Trophoblast cell (in vitro differentiated cells and primary cell): ENCODE measurements at regions not wholly inside any gene's neighbourhood (a gene's known extent, or its start where the extent isn't known, plus 50 kb on each side); places are given as distances from the start of the nearest gene placed in this dataset.

Source experiments
- DNase-seq, 2 donors: peaks; one replicate each; pipeline ENCODE4 v3.0.0-alpha.2; 2016
- H2AFZ ChIP-seq: 2 replicates; pipeline ENCODE4 v1.6.1; 2013; ENCODE audit warnings: low read length, moderate library complexity, mild to moderate bottlenecking; ENCODE audit not compliant: insufficient read depth, poor library complexity
- H2AK5ac ChIP-seq: 2 replicates; pipeline ENCODE4 v1.6.1; 2013; ENCODE audit warnings: mild to moderate bottlenecking, low read length
- H2BK120ac ChIP-seq: 2 replicates; pipeline ENCODE4 v1.6.1; 2013; ENCODE audit warnings: low read length, mild to moderate bottlenecking, moderate library complexity; ENCODE audit not compliant: insufficient read depth, poor library complexity
- H2BK12ac ChIP-seq: 2 replicates; pipeline ENCODE4 v1.6.1; 2013; ENCODE audit warnings: mild to moderate bottlenecking, low read length, moderate library complexity
- H2BK5ac ChIP-seq: 2 replicates; pipeline ENCODE4 v1.6.1; 2013; ENCODE audit warnings: low read length, low read depth, moderate library complexity, mild to moderate bottlenecking; ENCODE audit not compliant: poor library complexity
- H3K14ac ChIP-seq: 2 replicates; pipeline ENCODE4 v1.6.1; 2013; ENCODE audit warnings: mild to moderate bottlenecking, low read length
- H3K18ac ChIP-seq: 2 replicates; pipeline ENCODE4 v1.6.1; 2013; ENCODE audit warnings: mild to moderate bottlenecking, low read length
- H3K23ac ChIP-seq: 2 replicates; pipeline ENCODE4 v1.6.1; 2013; ENCODE audit warnings: low read length
- H3K27ac ChIP-seq: 2 replicates; pipeline ENCODE4 v1.5.1; 2013; ENCODE audit warnings: low read depth, mild to moderate bottlenecking, inconsistent platforms, low read length, moderate library complexity
- H3K27me3 ChIP-seq: 2 replicates; pipeline ENCODE4 v1.6.1; 2013; ENCODE audit warnings: inconsistent platforms, mild to moderate bottlenecking, low read length, moderate library complexity; ENCODE audit not compliant: insufficient read depth
- H3K36me3 ChIP-seq, 2 experiments: 1 replicate in 1 of 2; 2 replicates in 1 of 2; pipeline ENCODE4 v1.6.1; 2013; ENCODE audit warnings: low read length in 2 of 2, mild to moderate bottlenecking in 2 of 2, moderate library complexity in 1 of 2; ENCODE audit not compliant: insufficient read depth in 2 of 2, control insufficient read depth in 1 of 2
- H3K4ac ChIP-seq: 2 replicates; pipeline ENCODE4 v1.6.1; 2013; ENCODE audit warnings: low read depth, mild to moderate bottlenecking, low read length, moderate library complexity
- H3K4me1 ChIP-seq, 2 experiments: 1 replicate in 1 of 2; 2 replicates in 1 of 2; pipeline ENCODE4 v1.6.1; 2013; ENCODE audit warnings: low read length in 2 of 2, mild to moderate bottlenecking in 2 of 2, moderate library complexity in 1 of 2; ENCODE audit not compliant: insufficient read depth in 2 of 2, control insufficient read depth in 1 of 2
- H3K4me2 ChIP-seq: 2 replicates; pipeline ENCODE4 v1.6.1; 2013; ENCODE audit warnings: inconsistent platforms, mild to moderate bottlenecking, low read length, moderate library complexity
- H3K4me3 ChIP-seq: 2 replicates; pipeline ENCODE4 v1.5.1; 2013; ENCODE audit warnings: mild to moderate bottlenecking, low read depth, low read length, inconsistent platforms
- H3K79me1 ChIP-seq: one replicate; pipeline ENCODE4 v1.6.1; 2013; ENCODE audit warnings: low read length
- H3K79me2 ChIP-seq: 2 replicates; pipeline ENCODE4 v1.6.1; 2013; ENCODE audit warnings: low read length, mild to moderate bottlenecking; ENCODE audit not compliant: control insufficient read depth, insufficient read depth, poor library complexity
- H3K9ac ChIP-seq: 2 replicates; pipeline ENCODE4 v1.6.1; 2013; ENCODE audit warnings: mild to moderate bottlenecking, low read length
- H3K9me3 ChIP-seq: 2 replicates; pipeline ENCODE4 v1.6.1; 2013; ENCODE audit warnings: low read depth, mild to moderate bottlenecking, control low read depth, inconsistent platforms, low read length; ENCODE audit not compliant: insufficient read depth
- H4K12ac ChIP-seq: 2 replicates; pipeline ENCODE4 v1.6.1; 2013; ENCODE audit warnings: low read depth, mild to moderate bottlenecking, low read length, moderate library complexity
- H4K8ac ChIP-seq: 2 replicates; pipeline ENCODE4 v1.6.1; 2013; ENCODE audit warnings: low read depth, mild to moderate bottlenecking, low read length, moderate library complexity
- H4K91ac ChIP-seq: one replicate; pipeline ENCODE4 v1.6.1; 2013; ENCODE audit warnings: low read depth, mild to moderate bottlenecking, low read length, moderate library complexity
- WGBS: extraction: QIAGEN DNeasy Blood & Tissue Kit; methylation state at CpG from one replicate; pipeline ENCODE4 v1.1.7; 2013; ENCODE audit warnings: missing lambda C conversion rate; ENCODE audit not compliant: insufficient read length, insufficient coverage; ENCODE audit errors: extremely low coverage; 5-methylcytosine and 5-hydroxymethylcytosine counted together

- H2AK5ac ChIP-seq: no peak overlapping the region
- no peak overlapping the region for H4K91ac ChIP-seq
- H3K79me1 ChIP-seq: no peaks in the 10 kb centered on the region
- DNase-seq: peak in 1 of 2 donors; percentile 37
- H3K79me2 ChIP-seq: no peaks in the 10 kb centered on the region
- no peak overlapping the region for H3K23ac ChIP-seq
- H3K36me3 ChIP-seq: no peaks in the 10 kb centered on the region
- no peaks in the 10 kb centered on the region for H3K27me3 ChIP-seq
- no peak overlapping the region for H3K18ac ChIP-seq
- no peak overlapping the region for H2BK5ac ChIP-seq
- H3K4ac ChIP-seq: no peak overlapping the region
- no peak overlapping the region for H3K27ac ChIP-seq
- no peak overlapping the region for H2BK12ac ChIP-seq
- no peak overlapping the region for H2BK120ac ChIP-seq
- no peaks in the 10 kb centered on the region for H3K4me1 ChIP-seq
- H4K12ac ChIP-seq: no peak overlapping the region
- no peak overlapping the region for H2AFZ ChIP-seq
- no peaks in the 10 kb centered on the region for H3K9me3 ChIP-seq
- no peak overlapping the region for H3K4me3 ChIP-seq
- H3K14ac ChIP-seq: no peak overlapping the region
- no peak overlapping the region for H4K8ac ChIP-seq
- whole genome bisulfite sequencing: no CpG with 5 or more reads among the region's 3 CpGs
- no peak overlapping the region for H3K4me2 ChIP-seq
- no peak overlapping the region for H3K9ac ChIP-seq
These were observed 216.8 kb downstream of the RPLP1 start for GRCh38 chr15:69669446-69669845.

GRCh38 chr15:69673291-69673881, 220.8 kb downstream of the RPLP1 start:
- no CpG with 5 or more reads among the region's 11 CpGs for WGBS
- no peak overlapping the region for H4K91ac ChIP-seq
- H3K14ac ChIP-seq: no peak overlapping the region
- DNase-seq: no peak
- no peak overlapping the region for H4K12ac ChIP-seq
- H2AFZ ChIP-seq: no peak overlapping the region
- no peaks in the 10 kb centered on the region for H3K79me2 ChIP-seq
- no peaks in the 10 kb centered on the region for H3K79me1 ChIP-seq
- no peaks in the 10 kb centered on the region for H3K27me3 ChIP-seq
- no peak overlapping the region for H2BK120ac ChIP-seq
- H3K18ac ChIP-seq: no peak overlapping the region
- H3K4me1 ChIP-seq: no peaks in the 10 kb centered on the region
- H3K4ac ChIP-seq: no peak overlapping the region
- H2AK5ac ChIP-seq: no peak overlapping the region
- H4K8ac ChIP-seq: no peak overlapping the region
- no peak overlapping the region for H3K27ac ChIP-seq
- H2BK5ac ChIP-seq: no peak overlapping the region
- no peak overlapping the region for H2BK12ac ChIP-seq
- H3K23ac ChIP-seq: no peak overlapping the region
- H3K4me3 ChIP-seq: no peak overlapping the region
- H3K9ac ChIP-seq: no peak overlapping the region
- no peaks in the 10 kb centered on the region for H3K36me3 ChIP-seq
- no peak overlapping the region for H3K4me2 ChIP-seq
- H3K9me3 ChIP-seq: no peaks in the 10 kb centered on the region

GRCh38 chr15:69675731-69676130, 223.1 kb downstream of the RPLP1 start:
- Histone ChIP-seq H2BK120ac (no peak overlapping the region), H3K27ac (no peak overlapping the region), H3K4me3 (no peak overlapping the region), H3K4me1 (no peaks in the 10 kb centered on the region), H3K18ac (no peak overlapping the region), H4K12ac (no peak overlapping the region), H2AK5ac (no peak overlapping the region), H3K23ac (no peak overlapping the region), H3K9ac (no peak overlapping the region), H3K9me3 (no peaks in the 10 kb centered on the region), H2AFZ (no peak overlapping the region), H3K4me2 (no peak overlapping the region), H3K14ac (no peak overlapping the region), H3K79me1 (no peaks in the 10 kb centered on the region), H3K4ac (no peak overlapping the region), H3K79me2 (no peaks in the 10 kb centered on the region), H3K27me3 (no peaks in the 10 kb centered on the region), H4K8ac (no peak overlapping the region), H2BK5ac (no peak overlapping the region), H2BK12ac (no peak overlapping the region), H3K36me3 (no peaks in the 10 kb centered on the region), H4K91ac (no peak overlapping the region)
- WGBS: no CpG with 5 or more reads among the region's 2 CpGs
- DNase-seq: no peak

GRCh38 chr15:69677403-69677802, 224.8 kb downstream of the RPLP1 start:
- no peak overlapping the region for H3K4ac ChIP-seq
- H2BK5ac ChIP-seq: no peak overlapping the region
- H2BK12ac ChIP-seq: no peak overlapping the region
- no peaks in the 10 kb centered on the region for H3K79me2 ChIP-seq
- H2AFZ ChIP-seq: no peak overlapping the region
- no peaks in the 10 kb centered on the region for H3K36me3 ChIP-seq
- no peak overlapping the region for H3K14ac ChIP-seq
- WGBS: no CpG with 5 or more reads among the region's 4 CpGs
- no peak overlapping the region for H3K27ac ChIP-seq
- H3K79me1 ChIP-seq: no peaks in the 10 kb centered on the region
- H2BK120ac ChIP-seq: no peak overlapping the region
- no peaks in the 10 kb centered on the region for H3K9me3 ChIP-seq
- H3K9ac ChIP-seq: no peak overlapping the region
- H3K18ac ChIP-seq: no peak overlapping the region
- H3K4me3 ChIP-seq: no peak overlapping the region
- H4K91ac ChIP-seq: no peak overlapping the region
- H4K12ac ChIP-seq: no peak overlapping the region
- H3K4me2 ChIP-seq: no peak overlapping the region
- H3K27me3 ChIP-seq: no peaks in the 10 kb centered on the region
- DNase-seq: no peak
- H3K23ac ChIP-seq: no peak overlapping the region
- H3K4me1 ChIP-seq: no peaks in the 10 kb centered on the region
- H4K8ac ChIP-seq: no peak overlapping the region
- H2AK5ac ChIP-seq: no peak overlapping the region
